Lower leg skin (tissue), 4 donors: ENCODE measurements at regions not wholly inside any gene's neighbourhood (a gene's known extent, or its start where the extent isn't known, plus 50 kb on each side); places are given as distances from the start of the nearest gene placed in this dataset.

Source experiments
- DNase-seq, 2 donors: peaks; one replicate each; pipeline ENCODE4 v3.0.0-alpha.2; 2019; ENCODE audit warnings: low spot score in 2 of 2
- H3K4me3 ChIP-seq: fragments of 200-600 bp; sonication (generic); 2 replicates; pipeline ENCODE4 v1.5.1; 2017; ENCODE audit warnings: mild to moderate bottlenecking, low read depth; ENCODE audit not compliant: poor library complexity, severe bottlenecking
- CTCF ChIP-seq, 3 donors: fragments of 450-650 bp; IDR thresholded peaks; one replicate each; pipeline ENCODE4 v1.5.1; 2016; ENCODE audit warnings: antibody characterized with exemption in 3 of 3, mild to moderate bottlenecking in 3 of 3, moderate library complexity in 2 of 3
- POLR2A ChIP-seq, 2 donors: fragments of 450-650 bp; IDR thresholded peaks; one replicate each; pipeline ENCODE4 v1.6.1; 2016 to 2017; ENCODE audit warnings: antibody characterized with exemption in 2 of 2, mild to moderate bottlenecking in 1 of 2, moderate library complexity in 1 of 2
- WGBS, 2 donors: methylation state at CpG; one replicate each; pipeline ENCODE4 v1.1.5; 2018; 5-methylcytosine and 5-hydroxymethylcytosine counted together
- intact Hi-C: fragments of 100-400 bp; cut with DNase I; formaldehyde crosslinking; loops from one replicate; pipeline ENCODE4 v1.15.0; 2023; ENCODE audit warnings: low total_unique reads

DNA sequence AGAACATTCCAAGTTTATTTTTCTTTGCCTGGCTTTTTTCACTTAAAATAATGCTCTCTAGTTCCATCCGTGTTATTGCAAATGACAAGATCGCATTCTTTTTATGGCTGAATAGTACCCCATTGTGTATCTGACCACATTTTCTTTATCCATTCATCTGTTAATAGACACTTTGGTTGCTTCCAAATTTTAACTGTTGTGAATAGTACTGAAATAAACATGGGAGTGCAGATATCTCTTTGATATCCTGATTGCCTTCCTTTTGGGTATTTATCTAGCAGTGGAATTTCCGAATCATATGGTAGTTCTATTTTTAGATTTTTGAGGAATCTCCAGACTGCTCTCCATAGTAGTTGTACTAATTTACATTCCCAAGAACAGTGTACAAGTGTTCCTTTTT lies 230.5 kb downstream of the FIGN start:
- 59 to 69% methylated on average over 3 of the region's 3 CpGs for WGBS, 2 donors
- DNase-seq = no peak
- no peak overlapping the region for H3K4me3 ChIP-seq
- TF ChIP-seq CTCF (IDR thresholded peaks at IDR 0.05) = no peak
- TF ChIP-seq POLR2A (IDR thresholded peaks at IDR 0.05) = no peak
- intact Hi-C loops = no loop called here

- TF ChIP-seq CTCF (IDR thresholded peaks at IDR 0.05) = no peak
- no peak for TF ChIP-seq POLR2A (IDR thresholded peaks at IDR 0.05)
- DNase-seq = no peak
- intact Hi-C loops = no loop called here
- WGBS, 2 donors = 48 to 49% methylated on average over 13 of the region's 13 CpGs
- no peak overlapping the region for H3K4me3 ChIP-seq
Observed at GRCh38 chr2:163493359-163494298, 242.2 kb downstream of the FIGN start.

DNA sequence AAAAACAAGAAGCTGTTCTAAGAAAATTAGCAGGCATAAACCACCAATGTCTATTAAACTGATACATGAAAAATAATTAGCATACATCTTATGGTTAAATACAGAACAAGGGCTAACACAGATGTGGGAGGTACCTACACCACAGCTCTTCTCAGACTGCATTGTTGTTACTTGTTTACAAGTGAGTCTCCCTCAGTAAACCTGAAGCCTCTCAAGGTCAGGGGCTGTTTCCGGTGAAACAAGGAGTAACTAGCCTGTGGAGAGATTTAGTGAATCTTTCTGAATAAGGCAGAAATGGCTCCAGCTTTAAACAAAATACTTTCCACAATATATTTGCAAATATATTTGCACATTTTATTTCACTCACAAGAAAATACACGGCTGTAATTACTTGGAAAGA lies 244.0 kb downstream of the FIGN start:
- TF ChIP-seq POLR2A (IDR thresholded peaks at IDR 0.05) = no peak
- no peak for TF ChIP-seq CTCF (IDR thresholded peaks at IDR 0.05)
- H3K4me3 ChIP-seq = no peak overlapping the region
- no peak for DNase-seq
- 88 to 96% methylated on average over 2 of the region's 2 CpGs for WGBS, 2 donors
- intact Hi-C loops = no loop called here

DNA sequence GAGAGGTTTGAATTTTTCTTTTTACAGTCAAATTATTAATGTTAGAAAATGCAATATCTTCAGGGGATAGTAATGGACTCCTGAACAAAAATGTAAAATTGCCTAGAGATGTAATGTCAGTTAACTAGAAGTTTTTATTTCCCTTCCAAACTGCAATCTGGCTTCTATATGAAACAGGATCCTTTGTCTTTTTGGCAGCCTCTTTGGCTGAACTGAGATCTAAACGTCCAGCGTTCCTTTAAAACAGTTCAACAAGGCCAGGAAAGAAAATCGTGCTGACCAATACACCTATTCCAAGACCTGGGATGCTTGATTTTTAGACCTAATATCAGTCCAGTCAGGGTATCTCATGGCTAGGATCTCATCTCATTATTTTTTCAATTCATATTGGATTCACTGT lies 245.5 kb downstream of the FIGN start:
- TF ChIP-seq CTCF (IDR thresholded peaks at IDR 0.05) (no peak), POLR2A (IDR thresholded peaks at IDR 0.05) (no peak)
- intact Hi-C loops = no loop called here
- no peak overlapping the region for H3K4me3 ChIP-seq
- DNase-seq = no peak
- 68 to 74% methylated on average over 3 of the region's 3 CpGs for WGBS, 2 donors

GRCh38 chr2:163481515-163481914 lies 254.3 kb downstream of the FIGN start:
- no peak for TF ChIP-seq POLR2A (IDR thresholded peaks at IDR 0.05)
- no peak for TF ChIP-seq CTCF (IDR thresholded peaks at IDR 0.05)
- DNase-seq = no peak
- H3K4me3 ChIP-seq = no peak overlapping the region
- intact Hi-C loops = no loop called here

GRCh38 chr2:163479599-163479998 lies 256.2 kb downstream of the FIGN start:
- TF ChIP-seq POLR2A (IDR thresholded peaks at IDR 0.05) (no peak), CTCF (IDR thresholded peaks at IDR 0.05) (no peak)
- H3K4me3 ChIP-seq = no peak overlapping the region
- intact Hi-C loops = no loop called here
- no peak for DNase-seq
- WGBS, 2 donors = 86 to 90% methylated on average over 9 of the region's 9 CpGs
